ENCODE measurements at regions not wholly inside any gene's neighbourhood (a gene's known extent, or its start where the extent isn't known, plus 50 kb on each side); places are given as distances from the start of the nearest gene placed in this dataset.

DNA sequence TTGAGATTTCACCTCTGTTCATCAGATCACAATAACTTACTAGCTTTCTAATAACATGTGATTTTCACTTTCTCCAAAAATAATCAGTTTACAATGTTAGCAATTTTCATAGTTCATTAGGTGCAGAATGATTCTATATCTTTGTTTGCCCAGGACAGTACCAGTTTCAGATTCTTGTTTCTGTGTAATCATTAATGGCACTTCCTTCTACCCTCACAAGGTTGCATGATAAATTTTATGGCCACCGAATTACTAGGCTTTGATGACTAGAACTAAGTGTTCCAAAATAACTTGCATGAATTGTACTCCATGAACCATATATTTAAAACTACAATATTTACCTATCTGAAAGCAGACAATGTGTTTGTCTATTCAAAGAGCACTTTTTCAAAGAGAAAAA is 442.3 kb downstream of the EPHA7 start (continued):
- TF ChIP-seq, protein P1, sequence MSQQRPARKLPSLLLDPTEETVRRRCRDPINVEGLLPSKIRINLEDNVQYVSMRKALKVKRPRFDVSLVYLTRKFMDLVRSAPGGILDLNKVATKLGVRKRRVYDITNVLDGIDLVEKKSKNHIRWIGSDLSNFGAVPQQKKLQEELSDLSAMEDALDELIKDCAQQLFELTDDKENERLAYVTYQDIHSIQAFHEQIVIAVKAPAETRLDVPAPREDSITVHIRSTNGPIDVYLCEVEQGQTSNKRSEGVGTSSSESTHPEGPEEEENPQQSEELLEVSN (IDR thresholded peaks at IDR 0.05; ENCODE audit: borderline replicate concordance, low read depth) = no peak
- TF ChIP-seq JUN (IDR thresholded peaks at IDR 0.05) = no peak
- no peak for TF ChIP-seq CHD2 (IDR thresholded peaks at IDR 0.05; ENCODE audit: low read length, partially characterized antibody)
- no peak for TF ChIP-seq RCOR1 (IDR thresholded peaks at IDR 0.05; ENCODE audit: low read depth, low read length)
- TF ChIP-seq SREBF2 (IDR thresholded peaks at IDR 0.05) = no peak
- no peak for TF ChIP-seq SMC3 (IDR thresholded peaks at IDR 0.05)
- no peak for TF ChIP-seq HEYL (CRISPR knock-in tag; IDR thresholded peaks at IDR 0.05)

DNA sequence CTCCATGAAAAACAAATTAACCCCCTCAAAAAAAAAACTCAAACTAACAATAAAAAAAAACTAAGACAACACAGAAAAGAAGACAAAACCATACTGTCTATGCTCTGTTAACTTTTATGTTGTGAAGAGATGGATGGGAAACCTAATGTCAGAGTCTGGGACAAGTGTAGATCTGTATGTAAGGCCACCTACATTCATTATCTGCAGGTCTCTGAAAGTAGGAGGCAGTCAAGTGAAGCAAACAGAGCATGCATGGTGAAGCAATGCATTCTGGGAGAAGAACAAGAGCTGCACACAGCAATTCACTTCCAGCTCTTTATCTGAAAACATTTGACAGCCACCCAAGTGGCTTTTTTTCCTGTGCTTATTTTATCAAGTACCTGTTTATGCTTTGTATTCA is 452.0 kb downstream of the EPHA7 start:
- CTCF ChIA-PET = no interaction called here
- no peak for FAIRE-seq
- POLR2A ChIA-PET = no interaction called here
- Histone ChIP-seq H3K4me3 (no peak overlapping the region), H3K9me3 (no peaks in the 10 kb centered on the region), H3K27ac (no peak overlapping the region), H3K4me2 (no peak overlapping the region), H3K4me1 (no peaks in the 10 kb centered on the region)
- no peak for ATAC-seq
- DNase-seq (ENCODE audit: low read depth in 1 of 2, low spot score in 1 of 2) = no peak
- no peak for TF ChIP-seq POLR2AphosphoS2 (conservative IDR thresholded peaks at IDR 0.05; ENCODE audit: low read length)
- no peak for TF ChIP-seq ZSCAN20 (CRISPR knock-in tag; IDR thresholded peaks at IDR 0.05)
- TF ChIP-seq, protein P2, sequence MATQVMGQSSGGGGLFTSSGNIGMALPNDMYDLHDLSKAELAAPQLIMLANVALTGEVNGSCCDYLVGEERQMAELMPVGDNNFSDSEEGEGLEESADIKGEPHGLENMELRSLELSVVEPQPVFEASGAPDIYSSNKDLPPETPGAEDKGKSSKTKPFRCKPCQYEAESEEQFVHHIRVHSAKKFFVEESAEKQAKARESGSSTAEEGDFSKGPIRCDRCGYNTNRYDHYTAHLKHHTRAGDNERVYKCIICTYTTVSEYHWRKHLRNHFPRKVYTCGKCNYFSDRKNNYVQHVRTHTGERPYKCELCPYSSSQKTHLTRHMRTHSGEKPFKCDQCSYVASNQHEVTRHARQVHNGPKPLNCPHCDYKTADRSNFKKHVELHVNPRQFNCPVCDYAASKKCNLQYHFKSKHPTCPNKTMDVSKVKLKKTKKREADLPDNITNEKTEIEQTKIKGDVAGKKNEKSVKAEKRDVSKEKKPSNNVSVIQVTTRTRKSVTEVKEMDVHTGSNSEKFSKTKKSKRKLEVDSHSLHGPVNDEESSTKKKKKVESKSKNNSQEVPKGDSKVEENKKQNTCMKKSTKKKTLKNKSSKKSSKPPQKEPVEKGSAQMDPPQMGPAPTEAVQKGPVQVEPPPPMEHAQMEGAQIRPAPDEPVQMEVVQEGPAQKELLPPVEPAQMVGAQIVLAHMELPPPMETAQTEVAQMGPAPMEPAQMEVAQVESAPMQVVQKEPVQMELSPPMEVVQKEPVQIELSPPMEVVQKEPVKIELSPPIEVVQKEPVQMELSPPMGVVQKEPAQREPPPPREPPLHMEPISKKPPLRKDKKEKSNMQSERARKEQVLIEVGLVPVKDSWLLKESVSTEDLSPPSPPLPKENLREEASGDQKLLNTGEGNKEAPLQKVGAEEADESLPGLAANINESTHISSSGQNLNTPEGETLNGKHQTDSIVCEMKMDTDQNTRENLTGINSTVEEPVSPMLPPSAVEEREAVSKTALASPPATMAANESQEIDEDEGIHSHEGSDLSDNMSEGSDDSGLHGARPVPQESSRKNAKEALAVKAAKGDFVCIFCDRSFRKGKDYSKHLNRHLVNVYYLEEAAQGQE (IDR thresholded peaks at IDR 0.05) = no peak
- no peak for TF ChIP-seq KDM5A (IDR thresholded peaks at IDR 0.05)
- TF ChIP-seq RARB (CRISPR knock-in tag; IDR thresholded peaks at IDR 0.05) = no peak
- TF ChIP-seq JUN (IDR thresholded peaks at IDR 0.05) = no peak
- no peak for TF ChIP-seq RAD21 (conservative IDR thresholded peaks at IDR 0.05 in 1 of 2, IDR thresholded peaks at IDR 0.05 in 1 of 2)
- no peak for TF ChIP-seq FOSB (CRISPR knock-in tag; IDR thresholded peaks at IDR 0.05)
- no peak for TF ChIP-seq TFCP2L1 (CRISPR knock-in tag; IDR thresholded peaks at IDR 0.05)
- no peak for TF ChIP-seq ZNF302 (CRISPR knock-in tag; IDR thresholded peaks at IDR 0.05)
- TF ChIP-seq HEYL (CRISPR knock-in tag; IDR thresholded peaks at IDR 0.05) = no peak
- no peak for TF ChIP-seq ZFP36 (IDR thresholded peaks at IDR 0.05; ENCODE audit: borderline replicate concordance, partially characterized antibody)
- no peak for TF ChIP-seq GATA3 (IDR thresholded peaks at IDR 0.05; ENCODE audit: borderline replicate concordance)
- no peak for TF ChIP-seq FOSL2 (IDR thresholded peaks at IDR 0.05)
- no peak for TF ChIP-seq FOSL2 (CRISPR knock-in tag; IDR thresholded peaks at IDR 0.05)
- TF ChIP-seq POLR2A (IDR thresholded peaks at IDR 0.05; ENCODE audit: low read length) = no peak
- TF ChIP-seq, protein P3, sequence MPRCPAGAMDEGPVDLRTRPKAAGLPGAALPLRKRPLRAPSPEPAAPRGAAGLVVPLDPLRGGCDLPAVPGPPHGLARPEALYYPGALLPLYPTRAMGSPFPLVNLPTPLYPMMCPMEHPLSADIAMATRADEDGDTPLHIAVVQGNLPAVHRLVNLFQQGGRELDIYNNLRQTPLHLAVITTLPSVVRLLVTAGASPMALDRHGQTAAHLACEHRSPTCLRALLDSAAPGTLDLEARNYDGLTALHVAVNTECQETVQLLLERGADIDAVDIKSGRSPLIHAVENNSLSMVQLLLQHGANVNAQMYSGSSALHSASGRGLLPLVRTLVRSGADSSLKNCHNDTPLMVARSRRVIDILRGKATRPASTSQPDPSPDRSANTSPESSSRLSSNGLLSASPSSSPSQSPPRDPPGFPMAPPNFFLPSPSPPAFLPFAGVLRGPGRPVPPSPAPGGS (IDR thresholded peaks at IDR 0.05) = no peak
- TF ChIP-seq, protein P4, sequence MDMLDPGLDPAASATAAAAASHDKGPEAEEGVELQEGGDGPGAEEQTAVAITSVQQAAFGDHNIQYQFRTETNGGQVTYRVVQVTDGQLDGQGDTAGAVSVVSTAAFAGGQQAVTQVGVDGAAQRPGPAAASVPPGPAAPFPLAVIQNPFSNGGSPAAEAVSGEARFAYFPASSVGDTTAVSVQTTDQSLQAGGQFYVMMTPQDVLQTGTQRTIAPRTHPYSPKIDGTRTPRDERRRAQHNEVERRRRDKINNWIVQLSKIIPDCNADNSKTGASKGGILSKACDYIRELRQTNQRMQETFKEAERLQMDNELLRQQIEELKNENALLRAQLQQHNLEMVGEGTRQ (IDR thresholded peaks at IDR 0.05) = no peak
- TF ChIP-seq NPAS2 (CRISPR knock-in tag; IDR thresholded peaks at IDR 0.05; ENCODE audit: borderline replicate concordance) = no peak
- TF ChIP-seq TP53 (CRISPR knock-in tag; IDR thresholded peaks at IDR 0.05) = no peak
